K562 (cell line): ENCODE measurements at regions not wholly inside any gene's neighbourhood (a gene's known extent, or its start where the extent isn't known, plus 50 kb on each side); places are given as distances from the start of the nearest gene placed in this dataset.

Source experiments
- ATAC-seq: fragments of 200-7000 bp; cut with Tn5 transposase; 3 replicates; pipeline ENCODE4 v1.9.1; 2020; ENCODE audit warnings: moderate library complexity
- BruUV-seq: library from RNA; stranded (reverse); fragments of 400-500 nt; replicated peaks from 2 replicates; lab custom pipeline; 2021; lab: Mats Ljungman, UMichigan
- CTCF ChIA-PET: fragments of 300-600 bp; formaldehyde crosslinking; extraction: SDS; loops from one replicate; lab custom pipeline; 2021; ENCODE audit warnings: low intra/inter-chr PET ratio; lab: Yijun Ruan, JAX
- POLR2A ChIA-PET: fragments of 300-600, 350-650 bp; sonication (Branson Sonifier 250); formaldehyde crosslinking; extraction: SDS; loops from one replicate; lab custom pipeline; 2021; ENCODE audit warnings: antibody characterized with exemption, inconsistent platforms; lab: Yijun Ruan, JAX
- DNase-seq, 4 experiments: peaks; one replicate each; pipeline versions ENCODE4 v3.0.0 to v3.0.0-alpha.2; 2011 to 2018; ENCODE audit warnings: low spot score in 3 of 4, mixed read lengths in 3 of 4; ENCODE audit errors: extremely low read depth in 1 of 4
- FAIRE-seq: peaks from 2 replicates; lab custom pipeline; 2011; peaks lifted over from hg19 to GRCh38; lab: Jason Lieb, UNC
- H2AFZ ChIP-seq: 2 replicates; pipeline ENCODE4 v1.6.0; 2011; ENCODE audit warnings: low read depth, low read length, control low read depth, inconsistent platforms
- H3K27ac ChIP-seq: fragments of 200-600 bp; 3 replicates; pipeline ENCODE4 v1.8.0; 2011; ENCODE audit warnings: low read depth, mild to moderate bottlenecking, control low read depth, inconsistent platforms, low read length, moderate library complexity, mixed read lengths; ENCODE audit errors: extremely low read depth
- H3K27me3 ChIP-seq, 2 experiments: fragments of 300-600 bp in 1 of 2; 2 replicates in 1 of 2; 3 replicates in 1 of 2; pipeline versions ENCODE4 v1.6.0 to v1.8.0; 2011; ENCODE audit warnings: inconsistent platforms in 2 of 2, low read length in 2 of 2, mild to moderate bottlenecking in 1 of 2, mixed read lengths in 1 of 2, moderate library complexity in 1 of 2; ENCODE audit not compliant: control insufficient read depth in 2 of 2, insufficient read depth in 2 of 2
- H3K36me3 ChIP-seq: fragments of 300-600 bp; 3 replicates; pipeline ENCODE4 v1.8.0; 2011; ENCODE audit warnings: mild to moderate bottlenecking, low read length, inconsistent platforms; ENCODE audit not compliant: control insufficient read depth, insufficient read depth
- H3K4me1 ChIP-seq, 2 experiments: fragments of 200-600 bp in 1 of 2; replicated peaks in 1 of 2; 2 replicates in 1 of 2; 3 replicates in 1 of 2; pipeline versions ENCODE4 v1.5.1 to v1.8.0; 2011; ENCODE audit warnings: inconsistent platforms in 2 of 2, low read length in 2 of 2, mild to moderate bottlenecking in 1 of 2, mixed read lengths in 1 of 2, moderate library complexity in 1 of 2; ENCODE audit not compliant: control insufficient read depth in 2 of 2, insufficient read depth in 2 of 2
- H3K4me2 ChIP-seq: 2 replicates; pipeline ENCODE4 v1.6.1; 2011; ENCODE audit warnings: low read length, control low read depth, inconsistent platforms, mixed read lengths; ENCODE audit not compliant: insufficient read depth
- H3K4me3 ChIP-seq: fragments of 200-600 bp; sonication (generic), shearing (Covaris generic); 2 replicates; pipeline ENCODE4 v1.5.1; 2016; ENCODE audit warnings: control low read depth, inconsistent platforms
- H3K79me2 ChIP-seq: fragments of 200-600 bp; 3 replicates; pipeline ENCODE4 v1.8.0; 2011; ENCODE audit warnings: low read length, inconsistent platforms; ENCODE audit not compliant: control insufficient read depth, insufficient read depth
- H3K9ac ChIP-seq, 2 experiments: 2 replicates each; pipeline versions ENCODE4 v1.6.0 to v1.6.1; 2011; ENCODE audit warnings: low read depth in 2 of 2, low read length in 2 of 2, control low read depth in 1 of 2, inconsistent platforms in 1 of 2, mild to moderate bottlenecking in 1 of 2, mixed read lengths in 1 of 2; ENCODE audit not compliant: insufficient read depth in 1 of 2
- H3K9me1 ChIP-seq: one replicate; pipeline ENCODE4 v1.6.0; 2011; ENCODE audit warnings: inconsistent platforms, mild to moderate bottlenecking, low read length, moderate library complexity; ENCODE audit not compliant: control insufficient read depth, insufficient read depth
- H3K9me3 ChIP-seq: replicated peaks from 2 replicates; pipeline ENCODE4 v1.5.1; 2011; ENCODE audit warnings: low read depth, low read length, inconsistent platforms; ENCODE audit not compliant: control insufficient read depth, insufficient read depth
- H4K20me1 ChIP-seq: replicated peaks from 2 replicates; pipeline ENCODE4 v1.6.1; 2011; ENCODE audit warnings: low read length, inconsistent platforms, mixed read lengths; ENCODE audit not compliant: control insufficient read depth, insufficient read depth
- ARNT ChIP-seq, 2 experiments: fragments of 450-650 bp; IDR thresholded peaks; 2 replicates each; pipeline ENCODE4 v1.6.1; 2016; ENCODE audit warnings: mild to moderate bottlenecking in 1 of 2
- CHD1 ChIP-seq: fragments of 200-600 bp; sonication (generic); IDR thresholded peaks from one replicate; pipeline ENCODE4 v1.6.1; 2012; ENCODE audit warnings: mild to moderate bottlenecking, moderate library complexity, low read length, inconsistent platforms
- ETV6 ChIP-seq, 3 experiments: fragments of 150-350 bp in 1 of 3; sonication (generic) in 1 of 3; formaldehyde crosslinking in 1 of 3; IDR thresholded peaks; 2 replicates each; pipeline versions ENCODE4 v1.6.1 to v1.8.0; 2014 to 2022; ENCODE audit warnings: borderline replicate concordance in 2 of 3, low read depth in 2 of 3, antibody characterized with exemption in 1 of 3, low read length in 1 of 3, mild to moderate bottlenecking in 1 of 3, missing genetic modification reagents in 1 of 3
- FOXK2 ChIP-seq, 2 experiments: fragments of 450-650 bp; IDR thresholded peaks in 1 of 2; conservative IDR thresholded peaks in 1 of 2; 2 replicates each; pipeline ENCODE4 v1.6.1; 2016; ENCODE audit warnings: low read depth in 2 of 2, mild to moderate bottlenecking in 1 of 2
- GTF3C2 ChIP-seq: IDR thresholded peaks from 3 replicates; pipeline ENCODE4 v1.6.1; 2011; ENCODE audit warnings: borderline replicate concordance, mild to moderate bottlenecking, moderate library complexity; ENCODE audit not compliant: insufficient read length; ENCODE audit errors: extremely low read depth
- LCOR ChIP-seq: sonication (generic); formaldehyde crosslinking; IDR thresholded peaks from 2 replicates; pipeline ENCODE4 v1.8.0; 2022; ENCODE audit warnings: mild to moderate bottlenecking, missing genetic modification reagents
- MYBL2 ChIP-seq, 2 experiments: fragments of 450-650 bp in 1 of 2; sonication (generic) in 1 of 2; formaldehyde crosslinking in 1 of 2; IDR thresholded peaks; 2 replicates each; pipeline versions ENCODE4 v1.6.1 to v1.8.1; 2017 to 2022; ENCODE audit warnings: borderline replicate concordance in 1 of 2, inconsistent platforms in 1 of 2, low read depth in 1 of 2, mild to moderate bottlenecking in 1 of 2, missing genetic modification reagents in 1 of 2, moderate library complexity in 1 of 2
- NONO ChIP-seq, 2 experiments: fragments of 200-400 bp in 1 of 2; fragments of 450-650 bp in 1 of 2; formaldehyde crosslinking in 1 of 2; IDR thresholded peaks; 2 replicates each; pipeline ENCODE4 v1.6.1; 2017; ENCODE audit warnings: low read depth in 2 of 2, mild to moderate bottlenecking in 2 of 2, moderate library complexity in 2 of 2, low read length in 1 of 2
- POLR2A ChIP-seq: fragments of 450-650 bp; conservative IDR thresholded peaks from 2 replicates; pipeline ENCODE4 v1.6.1; 2016
- RNF2 ChIP-seq: sonication (generic); IDR thresholded peaks from 2 replicates; pipeline ENCODE4 v1.6.1; 2016
- SRSF9 ChIP-seq: fragments of 200-400 bp; formaldehyde crosslinking; IDR thresholded peaks from 2 replicates; pipeline ENCODE4 v1.6.1; 2017; ENCODE audit warnings: low read depth, low read length, borderline replicate concordance
- ZBTB2 ChIP-seq: fragments of 450-650 bp; IDR thresholded peaks from 2 replicates; pipeline ENCODE4 v1.6.1; 2016; ENCODE audit warnings: antibody characterized with exemption
- ZBTB33 ChIP-seq: sonication (generic); formaldehyde crosslinking; IDR thresholded peaks from 2 replicates; pipeline ENCODE4 v1.8.1; 2023; ENCODE audit warnings: mild to moderate bottlenecking, missing genetic modification reagents
- ZKSCAN1 ChIP-seq: fragments of 150-350 bp; IDR thresholded peaks from 2 replicates; pipeline ENCODE4 v1.6.1; 2016; ENCODE audit warnings: low read depth, low read length
- ZNF224 ChIP-seq: sonication (generic); formaldehyde crosslinking; IDR thresholded peaks from 2 replicates; pipeline ENCODE4 v1.8.0; 2022; ENCODE audit warnings: mild to moderate bottlenecking, missing genetic modification reagents
- ZNF263 ChIP-seq: sonication (generic); formaldehyde crosslinking; IDR thresholded peaks from 2 replicates; pipeline ENCODE4 v1.8.0; 2022; ENCODE audit warnings: mild to moderate bottlenecking, missing genetic modification reagents, borderline replicate concordance
- ZNF780A ChIP-seq: fragments of 250-450 bp; sonication (Bioruptor Pico); IDR thresholded peaks from 2 replicates; pipeline ENCODE4 v1.5.0; 2021; ENCODE audit warnings: mild to moderate bottlenecking
- WGBS: fragments of 100-300 bp; shearing (Covaris generic); methylation state at CpG from one replicate; pipeline ENCODE4 v1.1.6; 2016; ENCODE audit warnings: low coverage, mixed read lengths; ENCODE audit not compliant: insufficient coverage; ENCODE audit errors: missing lambda C conversion rate; 5-methylcytosine and 5-hydroxymethylcytosine counted together
- in situ Hi-C: fragments of 300-500 bp; cut with MboI; formaldehyde crosslinking; loops from 4 replicates; pipeline ENCODE4 v1.15.0; 2018; ENCODE audit warnings: inconsistent platforms, mixed read lengths
- intact Hi-C: fragments of 100-400 bp; cut with micrococcal nuclease; formaldehyde crosslinking; loops from 2 replicates; pipeline ENCODE4 v1.14.2; 2022

- in situ Hi-C loops = no loop called here
- TF ChIP-seq ZNF224 (CRISPR knock-in tag) (no peak), ZNF780A (CRISPR knock-in tag) (no peak), ARNT (IDR thresholded peaks at IDR 0.05) (no peak), SRSF9 (no peak), LCOR (no peak), CHD1 (no peak), FOXK2 (conservative IDR thresholded peaks at IDR 0.05 in 1 of 2, IDR thresholded peaks at IDR 0.05 in 1 of 2; ENCODE audit: low read depth in 2 of 2) (no peak), ETV6 (IDR thresholded peaks at IDR 0.05; ENCODE audit: borderline replicate concordance in 1 of 2, low read depth in 2 of 2, low read length in 1 of 2) (no peak), ETV6 (CRISPR knock-in tag; IDR thresholded peaks at IDR 0.05; ENCODE audit: borderline replicate concordance) (no peak), POLR2A (no peak), ZBTB33 (CRISPR knock-in tag) (no peak), MYBL2 (IDR thresholded peaks at IDR 0.05; ENCODE audit: low read depth) (no peak), MYBL2 (CRISPR knock-in tag; IDR thresholded peaks at IDR 0.05; ENCODE audit: borderline replicate concordance) (no peak), GTF3C2 (no peak), ZBTB2 (no peak), RNF2 (no peak), NONO (IDR thresholded peaks at IDR 0.05; ENCODE audit: low read depth in 2 of 2, low read length in 1 of 2) (no peak), ZNF263 (no peak), ZKSCAN1 (no peak)
These were observed 105.1 kb downstream of the UQCRFS1 start for GRCh38 chr19:29107831-29108230.

More at GRCh38 chr19:29107831-29108230, 105.1 kb downstream of the UQCRFS1 start:
- Histone ChIP-seq H3K4me2 (no peak overlapping the region), H3K4me1 (no peaks in the 10 kb centered on the region), H3K36me3 (no peaks in the 10 kb centered on the region), H3K4me3 (no peak overlapping the region), H3K79me2 (no peaks in the 10 kb centered on the region), H2AFZ (no peak overlapping the region), H3K9ac (no peak overlapping the region), H4K20me1 (no peaks in the 10 kb centered on the region; the same call in 1 of the 2 replicates), H3K27ac (no peak overlapping the region), H3K9me1 (no peaks in the 10 kb centered on the region), H3K9me3 (no peaks in the 10 kb centered on the region), H3K27me3 (peaks cover 0 to 20% of the 10 kb centered on the region in 2 experiments; a peak in 2 of 5 replicates)
- CTCF ChIA-PET = no interaction called here
- 0% methylated on average over 5 of the region's 6 CpGs for whole genome bisulfite sequencing
- DNase-seq (no peak), ATAC-seq (no peak), FAIRE-seq (no peak)
- intact Hi-C loops = no loop called here
- no TSS peak for BruUV-seq
- POLR2A ChIA-PET = no interaction called here
